GM23338 (cell line): ENCODE measurements at regions not wholly inside any gene's neighbourhood (a gene's known extent, or its start where the extent isn't known, plus 50 kb on each side); places are given as distances from the start of the nearest gene placed in this dataset.

Experiments used
- CREB1 ChIP-seq: fragments of 250-450 bp; sonication (Bioruptor Pico); IDR thresholded peaks from 2 replicates; pipeline ENCODE4 v1.5.0; 2020; ENCODE audit warnings: low read depth, mild to moderate bottlenecking, moderate library complexity
- CTCF ChIP-seq, 2 experiments: fragments of 200-600 bp in 1 of 2; sonication (generic) in 1 of 2; conservative IDR thresholded peaks; 2 replicates each; pipeline versions ENCODE4 v1.5.1 to v1.6.1; 2016 to 2017; ENCODE audit warnings: antibody characterized with exemption in 2 of 2, low read depth in 2 of 2, mild to moderate bottlenecking in 2 of 2, moderate library complexity in 1 of 2
- EZH2 ChIP-seq: fragments of 200-600 bp; sonication (generic); IDR thresholded peaks from one replicate; pipeline ENCODE4 v1.8.0; 2017; ENCODE audit warnings: antibody characterized with exemption, mild to moderate bottlenecking, low read depth; ENCODE audit not compliant: unreplicated experiment
- EZH2phosphoT487 ChIP-seq: fragments of 200-600 bp; sonication (generic); IDR thresholded peaks from one replicate; pipeline ENCODE4 v1.8.1; 2018; ENCODE audit warnings: antibody characterized with exemption; ENCODE audit not compliant: unreplicated experiment
- JUNB ChIP-seq: IDR thresholded peaks from one replicate; pipeline ENCODE4 v1.6.1; 2016; ENCODE audit warnings: antibody characterized with exemption; ENCODE audit not compliant: unreplicated experiment
- NANOG ChIP-seq: IDR thresholded peaks from 2 replicates; pipeline ENCODE4 v1.6.1; 2016; ENCODE audit warnings: antibody characterized with exemption, borderline replicate concordance
- POLR2AphosphoS5 ChIP-seq: IDR thresholded peaks from 2 replicates; pipeline ENCODE4 v1.6.1; 2016; ENCODE audit warnings: antibody characterized with exemption, low read depth
- REST ChIP-seq: IDR thresholded peaks from one replicate; pipeline ENCODE4 v1.6.1; 2018; ENCODE audit warnings: antibody characterized with exemption; ENCODE audit not compliant: unreplicated experiment
- STAT1 ChIP-seq: IDR thresholded peaks from one replicate; pipeline ENCODE4 v1.6.1; 2016; ENCODE audit warnings: antibody characterized with exemption; ENCODE audit not compliant: unreplicated experiment
- ZNF114 ChIP-seq: fragments of 250-450 bp; sonication (Bioruptor Pico); IDR thresholded peaks from 2 replicates; pipeline ENCODE4 v1.5.0; 2020; ENCODE audit warnings: mild to moderate bottlenecking, moderate library complexity
- ZNF462 ChIP-seq: fragments of 250-450 bp; sonication (Bioruptor Pico); IDR thresholded peaks from 2 replicates; pipeline ENCODE4 v1.5.0; 2020; ENCODE audit warnings: mild to moderate bottlenecking, moderate library complexity

- TF ChIP-seq POLR2AphosphoS5 (no peak), EZH2 (no peak), CTCF (conservative IDR thresholded peaks at IDR 0.05; ENCODE audit: low read depth in 2 of 2) (no peak), STAT1 (no peak), ZNF114 (CRISPR knock-in tag) (no peak), REST (no peak), JUNB (no peak), ZNF462 (CRISPR knock-in tag) (no peak), CREB1 (CRISPR knock-in tag) (no peak), EZH2phosphoT487 (no peak), NANOG (no peak)
Measured at GRCh38 chr15:84400820-84401219, 165.2 kb downstream of the GOLGA6L4 start.
